ENCODE measurements at regions not wholly inside any gene's neighbourhood (a gene's known extent, or its start where the extent isn't known, plus 50 kb on each side); places are given as distances from the start of the nearest gene placed in this dataset.

- no peaks in the 10 kb centered on the region for H3K4me1 ChIP-seq (ENCODE audit: control insufficient read depth, insufficient read depth, low read length)
- in situ Hi-C loops (cut with MboI), result no loop called here
- H4K20me1 ChIP-seq (ENCODE audit: control insufficient read depth, insufficient read depth), result no peaks in the 10 kb centered on the region
- no peak for TF ChIP-seq IRF4 (IDR thresholded peaks at IDR 0.05; ENCODE audit: low read depth, low read length)
- no peak for TF ChIP-seq IRF5 (IDR thresholded peaks at IDR 0.05; ENCODE audit: borderline replicate concordance)
- no peak for TF ChIP-seq NKRF (conservative IDR thresholded peaks at IDR 0.05)
- no peak for TF ChIP-seq ZNF217 (IDR thresholded peaks at IDR 0.05)
- TF ChIP-seq CHD2 (IDR thresholded peaks at IDR 0.05; ENCODE audit: borderline replicate concordance, low read depth, low read length), result no peak
- ATAC-seq (no peak), FAIRE-seq (no peak), DNase-seq (ENCODE audit: low read depth, low spot score) (no peak)
- RAD21 ChIA-PET (ENCODE audit: unreplicated experiment), result no interaction called here
- H3K79me2 ChIP-seq (ENCODE audit: control insufficient read depth, insufficient read depth, low read length), result no peaks in the 10 kb centered on the region
- WGBS (ENCODE audit: insufficient coverage, insufficient replicate concordance, low lambda C conversion rate, missing lambda C conversion rate), result 40% methylated on average over 4 of the region's 4 CpGs
- H3K9ac ChIP-seq (ENCODE audit: control insufficient read depth, insufficient read depth, low read length), result no peak overlapping the region
- no peak overlapping the region for H3K27ac ChIP-seq (ENCODE audit: control insufficient read depth, insufficient read depth)
- POLR2A ChIA-PET, result no interaction called here
- H3K4me2 ChIP-seq (ENCODE audit: control insufficient read depth, insufficient read depth), result no peak overlapping the region
- no peak overlapping the region for H3K4me3 ChIP-seq
- BruUV-seq (replicated peaks), result no TSS peak
- CTCF ChIA-PET, result no interaction called here
- intact Hi-C loops (cut with micrococcal nuclease; ENCODE audit: unreplicated experiment), result no loop called here
- SMC1A ChIA-PET (ENCODE audit: uncharacterized antibody, unreplicated experiment), result no interaction called here
- no peaks in the 10 kb centered on the region for H3K27me3 ChIP-seq (replicated peaks in 1 of 2; ENCODE audit: control insufficient read depth in 2 of 2, insufficient read depth in 2 of 2, low read length in 1 of 2)
- H3K9me3 ChIP-seq (replicated peaks; ENCODE audit: control insufficient read depth, insufficient read depth, low read length), result no peaks in the 10 kb centered on the region
- no peaks in the 10 kb centered on the region for H3K36me3 ChIP-seq (ENCODE audit: control insufficient read depth in 2 of 2, insufficient read depth in 2 of 2, low read length in 1 of 2)
- H2AFZ ChIP-seq (ENCODE audit: control insufficient read depth, low read depth, low read length), result no peak overlapping the region
Observed at GRCh38 chr18:29012883-29013465, 836.0 kb upstream of the CDH2 start.
